MM.1S (cell line): ENCODE measurements at regions not wholly inside any gene's neighbourhood (a gene's known extent, or its start where the extent isn't known, plus 50 kb on each side); places are given as distances from the start of the nearest gene placed in this dataset.

Source experiments
- EZH2 ChIP-seq: fragments of 300-600 bp; sonication (generic); optimal IDR thresholded peaks from 2 replicates; pipeline ENCODE3; 2017; ENCODE audit warnings: low read depth, mild to moderate bottlenecking, antibody characterized with exemption, low read length, mixed read lengths
- EZH2phosphoT487 ChIP-seq: fragments of 300-600 bp; sonication (generic); IDR thresholded peaks from 2 replicates; pipeline ENCODE4 v1.6.1; 2018; ENCODE audit warnings: antibody characterized with exemption, low read length
- TF ChIP-seq, protein P1 (sequence below): fragments of 300-600 bp; sonication (generic); IDR thresholded peaks from 2 replicates; pipeline ENCODE4 v1.5.1; 2016; ENCODE audit warnings: antibody characterized with exemption, low read length, mixed read lengths

DNA sequence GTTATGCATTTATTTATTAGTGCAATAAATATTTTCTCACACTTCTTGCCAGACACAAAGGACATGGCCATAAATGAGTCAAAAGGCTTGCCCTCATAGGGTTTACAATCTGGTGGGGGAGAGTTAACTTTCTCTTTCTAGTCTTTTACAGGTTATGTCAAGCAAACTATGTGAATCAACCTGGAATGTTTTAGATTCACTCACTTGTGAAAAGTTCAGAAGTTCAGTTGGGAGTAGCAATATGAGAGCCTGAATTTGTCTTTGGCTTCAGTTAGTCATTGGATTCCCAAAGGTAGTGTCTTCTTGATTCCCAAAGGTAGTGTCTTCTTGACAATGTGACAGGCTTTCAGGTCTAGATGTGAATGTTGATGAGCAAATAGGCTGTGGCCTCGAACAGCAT, 264.8 kb downstream of the SOX2 start:
- TF ChIP-seq, protein P1, sequence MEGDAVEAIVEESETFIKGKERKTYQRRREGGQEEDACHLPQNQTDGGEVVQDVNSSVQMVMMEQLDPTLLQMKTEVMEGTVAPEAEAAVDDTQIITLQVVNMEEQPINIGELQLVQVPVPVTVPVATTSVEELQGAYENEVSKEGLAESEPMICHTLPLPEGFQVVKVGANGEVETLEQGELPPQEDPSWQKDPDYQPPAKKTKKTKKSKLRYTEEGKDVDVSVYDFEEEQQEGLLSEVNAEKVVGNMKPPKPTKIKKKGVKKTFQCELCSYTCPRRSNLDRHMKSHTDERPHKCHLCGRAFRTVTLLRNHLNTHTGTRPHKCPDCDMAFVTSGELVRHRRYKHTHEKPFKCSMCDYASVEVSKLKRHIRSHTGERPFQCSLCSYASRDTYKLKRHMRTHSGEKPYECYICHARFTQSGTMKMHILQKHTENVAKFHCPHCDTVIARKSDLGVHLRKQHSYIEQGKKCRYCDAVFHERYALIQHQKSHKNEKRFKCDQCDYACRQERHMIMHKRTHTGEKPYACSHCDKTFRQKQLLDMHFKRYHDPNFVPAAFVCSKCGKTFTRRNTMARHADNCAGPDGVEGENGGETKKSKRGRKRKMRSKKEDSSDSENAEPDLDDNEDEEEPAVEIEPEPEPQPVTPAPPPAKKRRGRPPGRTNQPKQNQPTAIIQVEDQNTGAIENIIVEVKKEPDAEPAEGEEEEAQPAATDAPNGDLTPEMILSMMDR: no peak
- no peak for TF ChIP-seq EZH2
- no peak for TF ChIP-seq EZH2phosphoT487
